ENCODE measurements at regions not wholly inside any gene's neighbourhood (a gene's known extent, or its start where the extent isn't known, plus 50 kb on each side); places are given as distances from the start of the nearest gene placed in this dataset.

GRCh38 chr5:60514152-60514551, 185.8 kb downstream of the DEPDC1B start:
- H3K9me3 Mint-ChIP-seq (ENCODE audit: low read depth): no peaks in the 10 kb centered on the region
- no peak overlapping the region for H3K4me3 Mint-ChIP-seq
- H3K27ac Mint-ChIP-seq: no peak overlapping the region
- DNase-seq (no peak), ATAC-seq (no peak)
- intact Hi-C loops (cut with DNase I, micrococcal nuclease): no loop called here
- CTCF ChIA-PET: no interaction called here
- peaks cover 5% of the 10 kb centered on the region for H3K27me3 Mint-ChIP-seq
- no peaks in the 10 kb centered on the region for H3K36me3 Mint-ChIP-seq (ENCODE audit: low read depth)
- H3K4me1 Mint-ChIP-seq: no peaks in the 10 kb centered on the region
- POLR2A ChIA-PET: no interaction called here

- Mint-ChIP-seq H3K9me3 (ENCODE audit: low read depth) (no peaks in the 10 kb centered on the region), H3K36me3 (ENCODE audit: low read depth) (no peaks in the 10 kb centered on the region), H3K27me3 (peaks cover 5% of the 10 kb centered on the region), H3K4me1 (no peaks in the 10 kb centered on the region), H3K27ac (no peak overlapping the region), H3K4me3 (no peak overlapping the region)
- ATAC-seq (no peak), DNase-seq (no peak)
- ChIA-PET POLR2A (no interaction called here), CTCF (no interaction called here)
- intact Hi-C loops (cut with DNase I, micrococcal nuclease): no loop called here
Observed at GRCh38 chr5:60512117-60512516, 187.8 kb downstream of the DEPDC1B start.

- intact Hi-C loops (cut with DNase I, micrococcal nuclease): no loop called here
- Mint-ChIP-seq H3K4me3 (no peak overlapping the region), H3K27me3 (peaks cover 5% of the 10 kb centered on the region), H3K27ac (no peak overlapping the region), H3K36me3 (ENCODE audit: low read depth) (no peaks in the 10 kb centered on the region), H3K9me3 (ENCODE audit: low read depth) (no peaks in the 10 kb centered on the region), H3K4me1 (no peaks in the 10 kb centered on the region)
- ChIA-PET POLR2A (no interaction called here), CTCF (no interaction called here)
- no peak for ATAC-seq
- DNase-seq: no peak
Observed at GRCh38 chr5:60510663-60511062, 189.3 kb downstream of the DEPDC1B start.

GRCh38 chr5:60510049-60510448, 189.9 kb downstream of the DEPDC1B start:
- no peak for DNase-seq
- ChIA-PET POLR2A (no interaction called here), CTCF (no interaction called here)
- H3K27me3 Mint-ChIP-seq: peaks cover 5% of the 10 kb centered on the region
- H3K27ac Mint-ChIP-seq: no peak overlapping the region
- H3K9me3 Mint-ChIP-seq (ENCODE audit: low read depth): no peaks in the 10 kb centered on the region
- no peak overlapping the region for H3K4me3 Mint-ChIP-seq
- no peak for ATAC-seq
- no peaks in the 10 kb centered on the region for H3K36me3 Mint-ChIP-seq (ENCODE audit: low read depth)
- intact Hi-C loops (cut with DNase I, micrococcal nuclease): no loop called here
- no peaks in the 10 kb centered on the region for H3K4me1 Mint-ChIP-seq

GRCh38 chr5:60509519-60509918, 190.4 kb downstream of the DEPDC1B start:
- Mint-ChIP-seq H3K36me3 (ENCODE audit: low read depth) (no peaks in the 10 kb centered on the region), H3K27me3 (peaks cover 5% of the 10 kb centered on the region), H3K4me1 (no peaks in the 10 kb centered on the region), H3K9me3 (ENCODE audit: low read depth) (no peaks in the 10 kb centered on the region), H3K27ac (no peak overlapping the region), H3K4me3 (no peak overlapping the region)
- intact Hi-C loops (cut with DNase I, micrococcal nuclease): no loop called here
- ATAC-seq (no peak), DNase-seq (no peak)
- POLR2A ChIA-PET: no interaction called here
- CTCF ChIA-PET: no interaction called here

GRCh38 chr5:60507687-60508086, 192.3 kb downstream of the DEPDC1B start:
- Mint-ChIP-seq H3K36me3 (ENCODE audit: low read depth) (no peaks in the 10 kb centered on the region), H3K27ac (no peak overlapping the region), H3K4me3 (no peak overlapping the region), H3K27me3 (peaks cover 5% of the 10 kb centered on the region), H3K4me1 (no peaks in the 10 kb centered on the region), H3K9me3 (ENCODE audit: low read depth) (no peaks in the 10 kb centered on the region)
- ChIA-PET POLR2A (no interaction called here), CTCF (interaction anchor here (0.7 kb wide), 1 partner anchor 24 kb away, joined by 5 read pairs; no protein-coding TSS in a partner anchor)
- ATAC-seq (no peak), DNase-seq (no peak)
- intact Hi-C loops (cut with DNase I, micrococcal nuclease): no loop called here

- H3K27me3 Mint-ChIP-seq: peaks cover 3% of the 10 kb centered on the region
- no peak for ATAC-seq
- DNase-seq: no peak
- no peak overlapping the region for H3K27ac Mint-ChIP-seq
- intact Hi-C loops (cut with DNase I, micrococcal nuclease): no loop called here
- POLR2A ChIA-PET: no interaction called here
- H3K4me1 Mint-ChIP-seq: no peaks in the 10 kb centered on the region
- no peak overlapping the region for H3K4me3 Mint-ChIP-seq
- H3K36me3 Mint-ChIP-seq (ENCODE audit: low read depth): no peaks in the 10 kb centered on the region
- CTCF ChIA-PET: interaction anchor here (0.7 kb wide), 1 partner anchor 206 kb away, joined by 4 read pairs; no protein-coding TSS in a partner anchor
- H3K9me3 Mint-ChIP-seq (ENCODE audit: low read depth): no peaks in the 10 kb centered on the region
Observed at GRCh38 chr5:60505373-60506171, 194.4 kb downstream of the DEPDC1B start.

- Mint-ChIP-seq H3K4me1 (no peaks in the 10 kb centered on the region), H3K9me3 (ENCODE audit: low read depth) (no peaks in the 10 kb centered on the region), H3K36me3 (ENCODE audit: low read depth) (no peaks in the 10 kb centered on the region), H3K4me3 (no peak overlapping the region), H3K27me3 (no peaks in the 10 kb centered on the region), H3K27ac (no peak overlapping the region)
- intact Hi-C loops (cut with DNase I, micrococcal nuclease): no loop called here
- no peak for DNase-seq
- ChIA-PET CTCF (interaction anchor here (0.7 to 1.3 kb wide), 2 partner anchors 12 to 205 kb away, joined by 3 to 4 read pairs; no protein-coding TSS in a partner anchor), POLR2A (no interaction called here)
- no peak for ATAC-seq
Observed at GRCh38 chr5:60504342-60504741, 195.6 kb downstream of the DEPDC1B start.

- ATAC-seq: no peak
- no peaks in the 10 kb centered on the region for H3K27me3 Mint-ChIP-seq
- POLR2A ChIA-PET: no interaction called here
- no peaks in the 10 kb centered on the region for H3K4me1 Mint-ChIP-seq
- no peak for DNase-seq
- intact Hi-C loops (cut with DNase I, micrococcal nuclease): no loop called here
- H3K4me3 Mint-ChIP-seq: no peak overlapping the region
- no peak overlapping the region for H3K27ac Mint-ChIP-seq
- no peaks in the 10 kb centered on the region for H3K9me3 Mint-ChIP-seq (ENCODE audit: low read depth)
- CTCF ChIA-PET: interaction anchor here (1.3 kb wide), 1 partner anchor 12 kb away, joined by 3 read pairs; no protein-coding TSS in a partner anchor
- no peaks in the 10 kb centered on the region for H3K36me3 Mint-ChIP-seq (ENCODE audit: low read depth)
Observed at GRCh38 chr5:60503771-60504170, 196.2 kb downstream of the DEPDC1B start.

- Mint-ChIP-seq H3K9me3 (ENCODE audit: low read depth) (no peaks in the 10 kb centered on the region), H3K27me3 (no peaks in the 10 kb centered on the region), H3K4me1 (no peaks in the 10 kb centered on the region), H3K36me3 (ENCODE audit: low read depth) (no peaks in the 10 kb centered on the region), H3K4me3 (no peak overlapping the region), H3K27ac (no peak overlapping the region)
- POLR2A ChIA-PET: no interaction called here
- ATAC-seq (no peak), DNase-seq (no peak)
- CTCF ChIA-PET: no interaction called here
- intact Hi-C loops (cut with DNase I, micrococcal nuclease): no loop called here
Observed at GRCh38 chr5:60497706-60498500, 202.1 kb downstream of the DEPDC1B start.

- Mint-ChIP-seq H3K4me1 (no peaks in the 10 kb centered on the region), H3K9me3 (ENCODE audit: low read depth) (no peaks in the 10 kb centered on the region), H3K36me3 (ENCODE audit: low read depth) (no peaks in the 10 kb centered on the region), H3K4me3 (no peak overlapping the region), H3K27ac (no peak overlapping the region), H3K27me3 (no peaks in the 10 kb centered on the region)
- POLR2A ChIA-PET: no interaction called here
- DNase-seq (no peak), ATAC-seq (no peak)
- intact Hi-C loops (cut with DNase I, micrococcal nuclease): no loop called here
- CTCF ChIA-PET: no interaction called here
Observed at GRCh38 chr5:60495644-60496520, 204.1 kb downstream of the DEPDC1B start.

All from activated CD4-positive, alpha-beta T cell treated with anti-CD3 and anti-CD28 coated beads for 36 hours (primary cell).